ENCODE measurements at regions not wholly inside any gene's neighbourhood (a gene's known extent, or its start where the extent isn't known, plus 50 kb on each side); places are given as distances from the start of the nearest gene placed in this dataset.

DNA sequence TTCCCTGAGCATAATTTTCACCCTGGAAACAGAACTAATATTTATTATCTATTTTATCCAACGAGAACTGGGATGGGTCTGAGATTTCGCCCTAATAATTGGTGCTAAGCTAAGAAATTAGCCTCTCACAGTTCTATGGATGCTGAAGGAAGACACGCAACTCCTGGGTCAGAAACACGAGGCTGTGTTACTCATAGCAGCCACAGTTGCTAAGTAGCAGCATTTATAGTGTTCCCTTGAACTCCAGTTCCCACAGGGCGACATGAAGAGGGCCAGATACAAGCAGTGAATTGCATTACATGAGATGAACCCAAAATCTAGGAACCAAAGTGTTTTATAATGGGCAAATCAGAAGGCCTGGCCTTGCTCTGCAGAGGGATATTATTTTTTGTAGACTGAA is 109.8 kb upstream of the AGR3 start:
- Mint-ChIP-seq H3K27ac (no peak overlapping the region), H3K27me3 (ENCODE audit: low read depth) (peaks cover 24% of the 10 kb centered on the region), H3K9me3 (peaks cover 7% of the 10 kb centered on the region), H3K4me3 (no peak overlapping the region), H3K36me3 (ENCODE audit: low read depth) (no peaks in the 10 kb centered on the region), H3K4me1 (ENCODE audit: low read depth) (no peaks in the 10 kb centered on the region)

- Mint-ChIP-seq H3K4me1 (ENCODE audit: low read depth) (peaks cover 3% of the 10 kb centered on the region), H3K27me3 (ENCODE audit: low read depth) (peaks cover 16% of the 10 kb centered on the region), H3K9me3 (peaks cover 25% of the 10 kb centered on the region), H3K4me3 (no peak overlapping the region), H3K36me3 (ENCODE audit: low read depth) (peaks cover 15% of the 10 kb centered on the region), H3K27ac (no peak overlapping the region)
These were observed 111.8 kb upstream of the AGR3 start for GRCh38 chr7:16993543-16993942.

DNA sequence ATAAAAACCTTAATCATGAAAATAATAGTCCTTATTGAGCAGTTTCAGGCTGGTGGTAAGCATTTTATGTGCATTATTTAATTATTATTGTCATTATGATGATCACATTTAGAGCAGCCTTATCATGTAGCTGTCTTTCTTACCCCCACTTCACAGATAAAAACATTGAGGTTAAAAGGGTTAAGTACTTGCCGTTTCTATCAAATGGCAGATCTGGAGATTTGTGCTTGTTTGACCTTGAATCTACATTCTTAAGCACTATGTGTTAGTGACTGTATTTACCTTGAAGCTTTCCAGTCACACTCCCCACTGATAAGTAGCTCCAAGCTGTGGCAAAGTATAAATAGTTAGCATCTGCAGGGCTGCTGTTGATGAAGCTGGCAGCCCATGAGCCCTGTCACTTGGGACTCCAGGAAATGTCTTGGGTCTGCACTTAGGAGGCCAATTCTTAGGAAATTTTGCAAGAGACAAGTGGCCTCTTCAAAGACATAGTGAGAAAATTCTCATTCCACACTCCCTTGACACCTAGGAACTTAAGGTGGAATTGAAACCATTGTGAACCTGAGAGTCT is 116.8 kb upstream of the AGR3 start:
- Mint-ChIP-seq H3K27me3 (ENCODE audit: low read depth) (peaks cover 8% of the 10 kb centered on the region), H3K36me3 (ENCODE audit: low read depth) (peaks cover 21% of the 10 kb centered on the region), H3K27ac (no peak overlapping the region), H3K9me3 (peaks cover 29% of the 10 kb centered on the region), H3K4me3 (no peak overlapping the region), H3K4me1 (ENCODE audit: low read depth) (peaks cover 16% of the 10 kb centered on the region)

DNA sequence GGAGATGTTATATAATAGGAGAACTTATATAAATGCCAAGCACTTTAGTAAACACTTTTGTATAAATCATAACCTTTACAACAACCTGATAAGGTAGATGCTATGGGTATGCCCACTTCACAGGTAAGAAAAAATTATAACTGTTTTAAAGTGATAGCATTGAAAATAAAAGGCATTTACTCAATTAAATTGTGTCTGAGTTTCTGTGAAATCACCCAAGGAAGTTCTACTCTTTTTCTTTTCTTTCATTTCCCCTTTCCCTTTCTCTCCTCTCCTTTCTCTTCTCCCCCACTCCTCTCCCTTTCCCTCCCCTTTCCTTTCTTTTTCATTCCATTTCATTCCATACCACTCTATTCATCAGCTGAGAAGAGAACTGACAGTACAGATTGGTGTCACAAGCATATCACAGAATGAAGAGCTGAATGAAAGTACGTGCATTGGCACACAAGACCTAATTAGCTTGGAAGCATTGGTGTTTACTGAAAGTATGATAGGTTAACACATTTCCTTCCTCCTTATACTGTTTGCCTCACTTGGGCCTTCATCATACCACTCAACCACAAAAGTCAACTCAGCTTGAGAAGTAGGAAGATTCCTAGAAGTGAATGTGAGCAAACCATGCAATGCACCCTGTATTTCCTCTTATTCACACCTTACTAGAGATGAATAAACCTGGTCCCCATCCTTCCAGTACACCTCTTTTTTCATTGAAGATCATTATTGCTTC is 117.9 kb upstream of the AGR3 start:
- Mint-ChIP-seq H3K27me3 (ENCODE audit: low read depth) (peaks cover 10% of the 10 kb centered on the region), H3K9me3 (peaks cover 29% of the 10 kb centered on the region), H3K4me3 (peak overlapping the region; percentile 61), H3K4me1 (ENCODE audit: low read depth) (peaks cover 16% of the 10 kb centered on the region), H3K36me3 (ENCODE audit: low read depth) (peaks cover 21% of the 10 kb centered on the region), H3K27ac (peak overlapping the region; percentile 81)

GRCh38 chr7:17005271-17005670 is 123.5 kb upstream of the AGR3 start:
- Mint-ChIP-seq H3K27ac (no peak overlapping the region), H3K4me3 (no peak overlapping the region), H3K4me1 (ENCODE audit: low read depth) (peaks cover 10% of the 10 kb centered on the region), H3K9me3 (no peaks in the 10 kb centered on the region), H3K27me3 (ENCODE audit: low read depth) (peaks cover 7% of the 10 kb centered on the region), H3K36me3 (ENCODE audit: low read depth) (peaks cover 2% of the 10 kb centered on the region)

DNA sequence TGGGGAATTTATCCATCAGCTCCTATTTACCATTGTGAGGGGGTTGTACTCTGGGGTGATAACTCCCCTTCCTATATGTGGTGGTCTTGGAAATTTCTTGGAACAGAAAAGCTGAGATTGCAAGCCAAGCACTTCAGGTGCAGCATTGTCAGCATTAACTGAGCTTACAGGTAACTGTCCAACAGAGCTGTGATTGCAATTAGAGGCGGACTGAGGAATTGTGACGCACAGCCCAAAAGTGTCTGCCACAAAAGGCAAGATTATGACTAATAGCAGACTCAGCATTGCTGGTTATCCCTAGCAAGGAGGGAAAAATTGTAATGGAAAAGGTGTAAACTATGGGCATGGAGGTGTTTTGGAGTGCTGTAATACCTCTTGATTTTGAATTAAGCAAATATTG is 126.1 kb upstream of the AGR3 start:
- Mint-ChIP-seq H3K27ac (no peak overlapping the region), H3K27me3 (ENCODE audit: low read depth) (peaks cover 7% of the 10 kb centered on the region), H3K4me3 (no peak overlapping the region), H3K36me3 (ENCODE audit: low read depth) (no peaks in the 10 kb centered on the region), H3K4me1 (ENCODE audit: low read depth) (peaks cover 8% of the 10 kb centered on the region), H3K9me3 (no peaks in the 10 kb centered on the region)

- peaks cover 8% of the 10 kb centered on the region for H3K4me1 Mint-ChIP-seq (ENCODE audit: low read depth)
- H3K9me3 Mint-ChIP-seq: no peaks in the 10 kb centered on the region
- H3K4me3 Mint-ChIP-seq: no peak overlapping the region
- H3K36me3 Mint-ChIP-seq (ENCODE audit: low read depth): no peaks in the 10 kb centered on the region
- peaks cover 3% of the 10 kb centered on the region for H3K27me3 Mint-ChIP-seq (ENCODE audit: low read depth)
- H3K27ac Mint-ChIP-seq: no peak overlapping the region
These were observed 127.4 kb upstream of the AGR3 start for GRCh38 chr7:17009007-17009719.

DNA sequence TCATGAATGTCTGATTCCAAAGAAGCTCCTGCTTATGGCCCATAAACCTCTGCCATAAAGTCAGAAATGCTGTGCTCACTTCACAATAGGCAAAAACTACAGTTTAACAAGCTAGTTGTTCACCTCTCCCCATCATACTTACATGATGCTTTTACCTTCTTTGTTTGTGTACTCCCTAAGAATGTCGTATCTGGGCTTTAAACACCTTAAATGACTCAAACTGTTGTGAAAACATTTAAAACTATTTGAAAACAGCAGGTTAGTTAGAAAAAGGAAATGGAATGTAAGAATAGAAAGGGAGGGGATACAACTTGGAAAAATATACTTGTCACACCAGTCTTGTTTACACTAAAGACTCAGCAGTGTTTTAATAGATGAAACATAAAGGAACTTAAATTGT is 128.2 kb upstream of the AGR3 start:
- no peaks in the 10 kb centered on the region for H3K27me3 Mint-ChIP-seq (ENCODE audit: low read depth)
- no peaks in the 10 kb centered on the region for H3K9me3 Mint-ChIP-seq
- no peaks in the 10 kb centered on the region for H3K36me3 Mint-ChIP-seq (ENCODE audit: low read depth)
- H3K4me1 Mint-ChIP-seq (ENCODE audit: low read depth): peaks cover 8% of the 10 kb centered on the region
- H3K27ac Mint-ChIP-seq: no peak overlapping the region
- H3K4me3 Mint-ChIP-seq: no peak overlapping the region

DNA sequence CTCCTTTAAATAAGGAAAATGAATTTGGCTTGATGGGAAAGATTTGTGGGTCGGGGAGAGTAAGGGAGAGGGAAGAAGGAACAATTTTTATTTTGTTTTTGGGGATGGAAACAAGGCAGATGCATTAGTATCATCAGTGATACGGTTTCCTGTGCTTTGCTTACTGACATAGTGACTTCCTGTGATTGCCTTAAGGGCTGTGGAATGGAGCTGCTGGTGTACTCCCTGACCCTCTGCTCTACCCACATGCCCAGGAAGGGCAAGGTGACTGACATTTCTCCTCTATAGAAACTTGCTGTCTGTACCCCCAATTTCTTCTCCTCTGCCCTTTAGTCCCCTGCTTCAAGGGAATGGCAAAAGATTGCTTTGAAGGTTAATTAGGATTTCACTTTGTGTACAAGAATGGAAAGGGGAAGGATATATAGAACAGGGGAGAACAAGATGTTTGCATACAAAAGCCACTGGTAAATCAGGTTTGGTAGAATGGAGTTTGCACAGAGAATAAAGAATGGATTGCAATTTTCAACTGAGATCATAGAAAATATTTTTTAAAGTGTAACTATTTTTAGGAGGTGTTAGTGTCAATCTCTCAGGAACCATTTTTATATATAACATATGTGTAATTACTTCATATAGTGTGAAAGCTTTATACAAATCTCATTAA is 129.0 kb upstream of the AGR3 start:
- Mint-ChIP-seq H3K36me3 (ENCODE audit: low read depth) (no peaks in the 10 kb centered on the region), H3K9me3 (no peaks in the 10 kb centered on the region), H3K4me1 (ENCODE audit: low read depth) (peaks cover 8% of the 10 kb centered on the region), H3K27me3 (ENCODE audit: low read depth) (no peaks in the 10 kb centered on the region), H3K27ac (no peak overlapping the region), H3K4me3 (no peak overlapping the region)

- no peaks in the 10 kb centered on the region for H3K36me3 Mint-ChIP-seq (ENCODE audit: low read depth)
- H3K27ac Mint-ChIP-seq: no peak overlapping the region
- no peaks in the 10 kb centered on the region for H3K27me3 Mint-ChIP-seq (ENCODE audit: low read depth)
- peaks cover 8% of the 10 kb centered on the region for H3K4me1 Mint-ChIP-seq (ENCODE audit: low read depth)
- H3K9me3 Mint-ChIP-seq: no peaks in the 10 kb centered on the region
- no peak overlapping the region for H3K4me3 Mint-ChIP-seq
These were observed 131.4 kb upstream of the AGR3 start for GRCh38 chr7:17013204-17013603.

DNA sequence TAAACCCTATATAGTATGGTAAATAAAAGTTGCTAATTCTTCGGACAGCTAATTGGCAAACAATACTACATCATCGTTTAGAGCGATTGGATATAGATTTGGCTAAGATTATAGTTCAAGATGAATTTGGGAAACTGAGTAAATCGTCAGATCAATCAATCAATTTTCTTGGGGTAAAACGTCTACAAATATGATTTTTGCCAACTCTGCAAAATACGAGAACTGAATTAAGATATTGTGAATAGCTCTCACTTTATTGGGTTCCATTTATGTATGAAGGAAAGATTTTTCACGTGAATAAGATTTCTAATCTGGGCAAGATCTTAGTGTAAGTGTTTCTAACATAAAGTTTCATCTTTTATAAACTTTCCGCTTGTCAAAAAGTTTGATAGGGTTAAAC is 132.9 kb upstream of the AGR3 start:
- no peak overlapping the region for H3K27ac Mint-ChIP-seq
- H3K36me3 Mint-ChIP-seq (ENCODE audit: low read depth): no peaks in the 10 kb centered on the region
- no peaks in the 10 kb centered on the region for H3K27me3 Mint-ChIP-seq (ENCODE audit: low read depth)
- no peak overlapping the region for H3K4me3 Mint-ChIP-seq
- H3K4me1 Mint-ChIP-seq (ENCODE audit: low read depth): peaks cover 7% of the 10 kb centered on the region
- no peaks in the 10 kb centered on the region for H3K9me3 Mint-ChIP-seq

DNA sequence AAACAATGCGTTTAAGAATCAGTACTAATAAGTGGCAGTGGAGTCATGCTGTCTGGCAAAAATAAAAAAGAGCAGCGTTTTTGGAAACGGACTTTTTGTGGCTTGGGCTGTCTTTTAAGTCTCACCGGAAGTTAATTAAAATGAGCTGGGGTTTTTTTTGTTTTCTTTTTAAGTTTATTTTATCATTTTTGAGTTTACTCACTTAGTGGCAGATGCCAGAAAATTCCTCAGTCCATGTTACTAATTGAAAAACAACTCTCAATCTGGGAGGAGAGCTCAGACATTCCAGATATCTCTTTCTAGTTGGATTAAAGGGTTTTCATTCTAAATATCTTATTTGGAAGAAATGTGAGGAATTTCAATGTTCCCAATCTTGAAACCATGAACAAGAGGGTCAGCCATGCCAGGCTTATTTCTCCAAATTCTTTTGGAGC is 133.8 kb upstream of the AGR3 start:
- Mint-ChIP-seq H3K4me1 (ENCODE audit: low read depth) (no peaks in the 10 kb centered on the region), H3K36me3 (ENCODE audit: low read depth) (no peaks in the 10 kb centered on the region), H3K27ac (no peak overlapping the region), H3K27me3 (ENCODE audit: low read depth) (peaks cover 3% of the 10 kb centered on the region), H3K9me3 (no peaks in the 10 kb centered on the region), H3K4me3 (no peak overlapping the region)

DNA sequence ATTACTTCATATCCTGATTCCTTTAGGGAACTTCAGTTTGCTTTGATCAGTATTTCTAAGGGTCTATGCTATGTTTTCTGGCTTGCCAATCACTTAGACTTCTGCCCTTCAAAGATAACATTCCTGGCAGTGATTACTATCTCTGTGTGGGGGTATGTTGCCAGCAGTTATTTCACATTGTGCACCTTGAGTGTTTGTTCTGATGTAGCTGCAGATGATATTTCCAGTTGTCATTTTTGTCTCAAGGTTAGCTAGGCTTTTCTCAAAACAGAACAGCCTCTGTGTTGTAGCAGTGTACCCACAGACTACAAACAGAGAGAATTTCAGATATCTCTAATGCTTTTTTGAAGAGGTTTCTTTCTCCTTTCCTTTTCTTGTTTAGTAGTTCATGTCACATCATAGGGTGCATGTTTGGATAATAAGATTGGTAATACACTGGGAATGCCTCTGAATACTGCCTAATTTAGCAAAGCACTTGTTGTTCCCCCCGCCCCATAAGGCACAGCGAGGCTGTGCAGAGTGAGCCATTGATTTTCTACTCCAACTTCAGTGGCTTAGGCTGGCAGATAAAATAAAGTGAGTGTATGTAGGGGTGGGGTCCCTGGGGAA is 134.7 kb upstream of the AGR3 start:
- no peaks in the 10 kb centered on the region for H3K36me3 Mint-ChIP-seq (ENCODE audit: low read depth)
- no peaks in the 10 kb centered on the region for H3K4me1 Mint-ChIP-seq (ENCODE audit: low read depth)
- peaks cover 3% of the 10 kb centered on the region for H3K27me3 Mint-ChIP-seq (ENCODE audit: low read depth)
- H3K9me3 Mint-ChIP-seq: no peaks in the 10 kb centered on the region
- H3K27ac Mint-ChIP-seq: no peak overlapping the region
- no peak overlapping the region for H3K4me3 Mint-ChIP-seq

- no peak overlapping the region for H3K27ac Mint-ChIP-seq
- no peak overlapping the region for H3K4me3 Mint-ChIP-seq
- peaks cover 10% of the 10 kb centered on the region for H3K4me1 Mint-ChIP-seq (ENCODE audit: low read depth)
- peaks cover 2% of the 10 kb centered on the region for H3K36me3 Mint-ChIP-seq (ENCODE audit: low read depth)
- H3K27me3 Mint-ChIP-seq (ENCODE audit: low read depth): peaks cover 13% of the 10 kb centered on the region
- H3K9me3 Mint-ChIP-seq: no peaks in the 10 kb centered on the region
These were observed 137.3 kb upstream of the AGR3 start for GRCh38 chr7:17019106-17019505.

All from T-helper 1 cell treated with Interleukin-12 subunit alpha and Interleukin-12 subunit beta and Interleukin-4 antibody, amounts not matched to agents 30 μg/mL and 1 μg/mL, for 36 hours (primary cell).